ENCODE measurements at regions not wholly inside any gene's neighbourhood (a gene's known extent, or its start where the extent isn't known, plus 50 kb on each side); places are given as distances from the start of the nearest gene placed in this dataset.
"Not testable (repeated sequence)": the region's sequence is repeated elsewhere in the genome, so short reads cannot be mapped to it uniquely, and the experiment has no call there.

GRCh38 chr5:40112875-40113274, 566.8 kb upstream of the PTGER4 start:
- H3K27ac ChIP-seq (ENCODE audit: low read depth in 2 of 2, low read length in 2 of 2): no peak overlapping the region
- H3K36me3 ChIP-seq (ENCODE audit: control insufficient read depth in 2 of 3, insufficient read depth in 3 of 3, low read length in 3 of 3): no peaks in the 10 kb centered on the region
- no peaks in the 10 kb centered on the region for H3K9me3 ChIP-seq (ENCODE audit: control insufficient read depth in 2 of 3, insufficient read depth in 1 of 3, low read length in 3 of 3)
- H3K9ac ChIP-seq (ENCODE audit: low read length in 3 of 3): no peak overlapping the region
- TF ChIP-seq CTCF (IDR thresholded peaks at IDR 0.05; ENCODE audit: borderline replicate concordance, extremely low read depth, insufficient read depth): no peak
- H3K4me3 ChIP-seq (ENCODE audit: low read length in 3 of 3): no peak overlapping the region
- no peak for DNase-seq
- peaks cover 0 to 2% (median 0%) of the 10 kb centered on the region in 3 donors for H3K4me1 ChIP-seq (ENCODE audit: control insufficient read depth in 2 of 3, insufficient read depth in 2 of 3, low read depth in 1 of 3, low read length in 3 of 3)
- H3K27me3 ChIP-seq (ENCODE audit: control insufficient read depth, insufficient read depth, low read length): no peaks in the 10 kb centered on the region
- FAIRE-seq: no peak
- intact Hi-C loops (cut with DNase I): no loop called here

DNA sequence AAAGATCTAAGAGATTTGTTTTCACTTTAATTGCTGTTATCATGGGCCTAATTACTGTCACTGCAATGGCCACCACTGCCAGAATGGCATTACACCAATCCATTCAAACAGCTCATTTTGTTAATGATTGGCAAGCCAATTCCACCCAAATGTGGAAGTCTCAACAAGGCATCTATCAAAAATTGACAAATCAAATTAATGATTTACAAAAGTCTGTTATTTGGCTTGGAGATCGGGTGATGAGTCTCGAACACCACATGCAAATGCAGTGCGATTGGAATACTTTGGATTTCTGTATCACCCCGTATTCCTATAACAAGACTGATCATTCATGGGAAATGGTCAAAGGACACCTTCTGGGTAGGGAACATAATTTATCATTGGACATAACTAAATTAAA, 568.7 kb upstream of the PTGER4 start:
- FAIRE-seq, DNase-seq: not testable (repeated sequence)

DNA sequence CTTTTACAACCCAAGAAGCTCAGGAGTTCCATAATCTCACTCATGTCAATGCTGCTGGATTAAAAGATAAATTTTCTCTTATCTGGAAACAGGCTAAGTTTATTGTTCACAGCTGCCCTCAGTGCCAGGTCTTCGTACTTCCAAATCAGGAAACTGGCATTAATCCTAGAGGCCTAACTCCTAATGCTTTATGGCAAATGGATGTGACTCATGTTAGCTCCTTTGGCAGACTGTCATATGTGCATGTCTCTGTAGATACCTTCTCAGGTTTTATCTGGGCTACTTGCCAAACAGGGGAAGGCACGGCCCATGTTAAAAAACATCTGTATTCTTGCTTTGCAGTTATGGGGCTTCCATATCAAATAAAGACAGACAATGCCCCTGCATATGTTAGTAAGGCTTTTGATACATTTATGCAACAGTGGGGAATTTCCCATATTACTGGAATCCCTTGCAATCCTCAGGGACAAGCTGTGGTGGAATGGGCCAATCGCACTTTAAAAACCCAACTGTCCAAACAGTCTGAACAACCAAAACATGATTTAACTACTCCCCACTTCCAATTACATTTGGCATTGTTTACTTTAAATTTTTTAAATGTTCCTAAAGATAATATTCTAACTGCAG, 570.8 kb upstream of the PTGER4 start:
- H3K9ac ChIP-seq (ENCODE audit: low read length in 3 of 3); H3K27ac ChIP-seq (ENCODE audit: low read depth in 2 of 2, low read length in 2 of 2); intact Hi-C loops (cut with DNase I); FAIRE-seq; H3K4me3 ChIP-seq (ENCODE audit: low read length in 3 of 3); H3K4me1 ChIP-seq (ENCODE audit: control insufficient read depth in 2 of 3, insufficient read depth in 2 of 3, low read depth in 1 of 3, low read length in 3 of 3); H3K9me3 ChIP-seq (ENCODE audit: control insufficient read depth in 2 of 3, insufficient read depth in 1 of 3, low read length in 3 of 3); H3K36me3 ChIP-seq (ENCODE audit: control insufficient read depth in 2 of 3, insufficient read depth in 3 of 3, low read length in 3 of 3); DNase-seq; H3K27me3 ChIP-seq (ENCODE audit: control insufficient read depth, insufficient read depth, low read length): not testable (repeated sequence)

More for the DNA sequence above, 568.7 kb upstream of the PTGER4 start:
- H3K4me1 ChIP-seq (ENCODE audit: control insufficient read depth in 2 of 3, insufficient read depth in 2 of 3, low read depth in 1 of 3, low read length in 3 of 3); H3K4me3 ChIP-seq (ENCODE audit: low read length in 3 of 3); H3K36me3 ChIP-seq (ENCODE audit: control insufficient read depth in 2 of 3, insufficient read depth in 3 of 3, low read length in 3 of 3); intact Hi-C loops (cut with DNase I); H3K9me3 ChIP-seq (ENCODE audit: control insufficient read depth in 2 of 3, insufficient read depth in 1 of 3, low read length in 3 of 3); H3K9ac ChIP-seq (ENCODE audit: low read length in 3 of 3); H3K27ac ChIP-seq (ENCODE audit: low read depth in 2 of 2, low read length in 2 of 2); H3K27me3 ChIP-seq (ENCODE audit: control insufficient read depth, insufficient read depth, low read length): not testable (repeated sequence)

DNA sequence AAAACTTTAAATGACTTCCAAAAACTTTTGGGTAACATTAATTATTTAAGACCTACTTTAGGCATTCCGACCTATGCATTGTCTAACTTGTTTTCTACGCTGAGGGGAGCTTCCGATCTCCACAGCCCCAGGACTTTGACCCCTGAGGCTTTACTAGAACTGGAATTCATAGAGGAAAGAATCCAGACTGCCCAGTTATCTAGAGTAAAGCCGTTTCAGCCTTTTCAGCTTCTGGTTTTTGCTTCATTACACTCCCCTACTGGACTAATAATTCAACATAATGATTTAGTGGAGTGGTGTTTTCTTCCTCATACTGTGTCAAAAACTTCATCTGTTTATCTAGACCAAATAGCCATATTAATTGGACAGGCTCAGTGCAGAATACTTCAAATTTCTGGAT, 571.9 kb upstream of the PTGER4 start:
- DNase-seq; intact Hi-C loops (cut with DNase I); H3K36me3 ChIP-seq (ENCODE audit: control insufficient read depth in 2 of 3, insufficient read depth in 3 of 3, low read length in 3 of 3); FAIRE-seq; H3K4me3 ChIP-seq (ENCODE audit: low read length in 3 of 3); H3K9me3 ChIP-seq (ENCODE audit: control insufficient read depth in 2 of 3, insufficient read depth in 1 of 3, low read length in 3 of 3); H3K27me3 ChIP-seq (ENCODE audit: control insufficient read depth, insufficient read depth, low read length); H3K27ac ChIP-seq (ENCODE audit: low read depth in 2 of 2, low read length in 2 of 2); H3K4me1 ChIP-seq (ENCODE audit: control insufficient read depth in 2 of 3, insufficient read depth in 2 of 3, low read depth in 1 of 3, low read length in 3 of 3); H3K9ac ChIP-seq (ENCODE audit: low read length in 3 of 3): not testable (repeated sequence)

- no peak for TF ChIP-seq CTCF (IDR thresholded peaks at IDR 0.05; ENCODE audit: borderline replicate concordance, extremely low read depth, insufficient read depth)
- H3K9ac ChIP-seq (ENCODE audit: low read length in 3 of 3): no peak overlapping the region
- DNase-seq (no peak), FAIRE-seq (no peak)
- H3K4me3 ChIP-seq (ENCODE audit: low read length in 3 of 3): no peak overlapping the region
- H3K36me3 ChIP-seq (ENCODE audit: control insufficient read depth in 2 of 3, insufficient read depth in 3 of 3, low read length in 3 of 3): no peaks in the 10 kb centered on the region
- no peaks in the 10 kb centered on the region for H3K9me3 ChIP-seq (ENCODE audit: control insufficient read depth in 2 of 3, insufficient read depth in 1 of 3, low read length in 3 of 3)
- H3K27ac ChIP-seq (ENCODE audit: low read depth in 2 of 2, low read length in 2 of 2): no peak overlapping the region
- H3K4me1 ChIP-seq (ENCODE audit: control insufficient read depth in 2 of 3, insufficient read depth in 2 of 3, low read depth in 1 of 3, low read length in 3 of 3): peaks cover 0 to 4% (median 0%) of the 10 kb centered on the region in 3 donors
- intact Hi-C loops (cut with DNase I): no loop called here
- no peaks in the 10 kb centered on the region for H3K27me3 ChIP-seq (ENCODE audit: control insufficient read depth, insufficient read depth, low read length)
These were observed 572.9 kb upstream of the PTGER4 start for GRCh38 chr5:40106847-40107246.
